ENCODE measurements at regions not wholly inside any gene's neighbourhood (a gene's known extent, or its start where the extent isn't known, plus 50 kb on each side); places are given as distances from the start of the nearest gene placed in this dataset.

GRCh38 chr2:116153729-116154128 lies 1660.8 kb upstream of the DDX18 start:
- no peak for TF ChIP-seq CTCF (IDR thresholded peaks at IDR 0.05; ENCODE audit: borderline replicate concordance, extremely low read depth, low read length, poor library complexity, severe bottlenecking)
- no peak for TF ChIP-seq EZH2 (IDR thresholded peaks at IDR 0.05; ENCODE audit: borderline replicate concordance, low read depth, low read length, severe bottlenecking)

All from DND-41 (cell line).